IPS-18c (cell line): ENCODE measurements at regions not wholly inside any gene's neighbourhood (a gene's known extent, or its start where the extent isn't known, plus 50 kb on each side); places are given as distances from the start of the nearest gene placed in this dataset.
"Not testable (repeated sequence)": the region's sequence is repeated elsewhere in the genome, so short reads cannot be mapped to it uniquely, and the experiment has no call there.

ENCODE experiments used
- H3K4me3 ChIP-seq: 2 replicates; pipeline ENCODE4 v1.7.0; 2013; ENCODE audit warnings: low read depth, mild to moderate bottlenecking, low read length, moderate library complexity; ENCODE audit not compliant: insufficient read depth
- H3K9me3 ChIP-seq: one replicate; pipeline ENCODE4 v1.6.1; 2013; ENCODE audit warnings: mild to moderate bottlenecking, low read length, moderate library complexity; ENCODE audit not compliant: control insufficient read depth, insufficient read depth

DNA sequence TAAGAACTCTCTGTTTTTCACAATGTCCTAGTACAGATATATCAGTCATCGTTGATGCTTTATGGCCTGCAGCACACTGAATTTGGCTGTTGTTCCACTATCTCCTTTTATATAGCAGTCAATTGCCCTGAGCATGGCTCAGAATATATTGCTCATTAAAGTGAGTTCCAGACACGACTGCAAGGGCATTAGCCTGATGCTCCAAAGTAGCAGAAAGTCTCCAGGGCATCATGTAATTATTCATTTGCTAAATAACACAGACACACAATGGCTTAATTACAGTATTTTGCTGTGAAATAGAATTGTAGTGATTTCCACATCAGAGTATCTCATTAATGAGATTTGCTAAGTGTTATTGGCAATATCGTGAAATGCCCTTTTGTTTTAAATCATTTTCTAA is 1167.5 kb downstream of the AACS start:
- H3K4me3 ChIP-seq: no peak overlapping the region

DNA sequence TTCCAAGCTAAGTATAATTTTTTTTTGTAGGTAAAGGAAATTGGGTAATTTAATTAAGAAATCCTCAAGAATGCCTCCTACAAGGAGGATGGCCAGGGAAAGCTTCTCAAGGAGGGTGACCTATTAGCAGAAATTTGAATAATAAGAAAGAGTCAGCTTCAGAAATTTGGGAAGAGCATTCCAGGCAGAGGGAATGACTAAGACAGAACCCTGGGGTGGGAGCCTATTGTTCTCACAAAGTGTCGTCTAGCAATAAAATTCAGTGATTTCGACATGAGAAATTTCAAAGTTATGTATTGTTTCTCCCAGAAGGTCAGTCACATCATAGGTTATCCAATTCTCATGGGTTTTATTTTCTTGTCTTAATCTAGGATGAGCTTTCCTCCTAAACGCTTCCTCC is 1168.4 kb downstream of the AACS start:
- Histone ChIP-seq H3K4me3 (no peak overlapping the region; the same call in 1 of the 2 replicates), H3K9me3 (no peaks in the 10 kb centered on the region)

More for the DNA sequence above, 1167.5 kb downstream of the AACS start:
- H3K9me3 ChIP-seq: no peaks in the 10 kb centered on the region

DNA sequence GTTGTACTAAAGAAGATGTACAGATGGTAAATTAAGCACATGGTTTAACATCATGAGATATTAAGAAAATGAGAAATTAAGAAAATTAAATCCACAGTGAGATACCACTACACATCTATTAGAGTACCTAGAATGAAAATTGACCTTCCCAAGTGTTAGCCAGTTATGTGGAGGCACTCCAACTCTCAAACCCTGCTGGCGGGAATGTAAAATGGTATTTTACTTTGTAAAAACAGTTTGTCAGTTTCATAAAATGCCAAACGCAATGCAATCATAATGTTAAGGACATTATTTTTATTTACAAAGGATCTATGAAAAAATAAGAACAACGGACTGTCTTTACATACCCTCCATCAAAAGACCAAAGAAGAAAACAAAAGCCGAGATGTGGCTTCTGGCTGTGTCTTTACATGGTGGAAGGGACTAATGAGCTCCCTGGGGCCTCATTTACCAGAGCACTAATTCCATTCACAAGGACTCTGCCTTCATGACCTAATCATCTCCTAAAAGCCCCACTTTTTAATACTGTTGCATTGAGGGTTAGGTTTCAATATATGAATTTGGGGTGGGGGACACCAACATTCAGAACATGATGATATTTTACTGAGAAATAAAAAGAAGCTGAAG is 1178.7 kb downstream of the AACS start:
- H3K9me3 ChIP-seq: peaks cover 4% of the 10 kb centered on the region
- H3K4me3 ChIP-seq: no peak overlapping the region

DNA sequence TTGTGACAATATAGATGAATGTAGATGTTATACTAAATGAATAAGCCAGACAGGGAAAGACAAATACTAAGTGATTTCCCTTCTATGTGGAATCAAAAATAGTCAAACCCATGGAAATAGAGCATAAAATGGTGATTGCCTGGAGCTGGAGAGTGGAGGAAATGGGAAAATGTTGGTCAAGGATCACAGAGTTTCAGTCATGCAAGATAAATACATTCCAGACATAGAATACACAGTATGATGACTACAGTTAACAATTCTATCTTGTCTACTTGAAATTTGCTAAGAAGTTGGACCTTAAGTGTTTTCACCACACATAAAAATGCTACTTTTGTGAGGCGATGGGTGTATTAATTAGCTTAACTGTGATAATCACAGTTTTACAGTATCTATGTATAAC is 1182.7 kb downstream of the AACS start:
- H3K9me3 ChIP-seq: peaks cover 4% of the 10 kb centered on the region
- H3K4me3 ChIP-seq: no peak overlapping the region

DNA sequence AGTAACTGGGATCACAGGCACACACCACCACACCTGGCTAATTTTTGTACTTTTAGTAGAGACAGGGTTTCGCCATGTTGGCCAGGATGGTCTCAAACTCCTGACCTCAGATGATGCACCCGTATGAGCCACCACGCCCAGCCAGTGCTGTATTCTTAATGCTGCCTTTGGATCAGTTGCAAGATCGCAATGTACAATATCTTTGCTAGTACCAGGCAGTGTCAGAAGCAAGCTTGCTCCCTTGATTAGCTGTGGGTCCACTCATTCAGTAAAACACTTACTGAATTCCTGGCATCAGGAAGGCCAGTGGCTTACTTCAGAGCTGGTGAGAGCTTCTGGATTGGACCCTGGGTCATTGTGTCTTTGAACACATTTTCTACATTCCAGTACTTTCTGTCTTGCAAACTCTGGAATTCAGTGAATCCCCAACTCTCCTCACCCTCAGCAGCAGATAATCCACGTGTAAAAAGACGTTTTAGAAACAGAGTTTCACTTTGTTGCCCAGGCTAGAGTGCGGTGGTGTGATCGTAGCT is 1183.7 kb downstream of the AACS start:
- H3K4me3 ChIP-seq: no peak overlapping the region
- peaks cover 4% of the 10 kb centered on the region for H3K9me3 ChIP-seq

DNA sequence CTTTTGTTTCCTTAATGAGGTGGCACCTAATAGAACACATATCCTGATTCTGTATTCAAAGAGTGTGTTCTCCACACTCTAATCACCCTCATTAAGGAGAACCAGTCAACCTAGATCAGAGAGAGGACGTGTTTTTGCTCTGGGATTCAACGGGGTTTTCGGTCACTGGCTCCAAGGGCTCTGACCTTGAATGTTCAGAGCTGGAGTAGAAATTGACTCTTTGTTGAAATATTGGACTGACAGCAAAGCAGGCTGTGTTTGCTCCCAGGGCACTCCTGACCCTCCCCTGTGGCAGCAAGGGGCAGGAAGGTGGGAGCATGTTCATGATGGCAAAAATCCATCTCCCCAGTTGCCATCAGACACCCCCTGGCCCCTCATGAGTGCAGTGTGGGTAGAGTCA is 1193.0 kb downstream of the AACS start:
- H3K9me3 ChIP-seq: no peaks in the 10 kb centered on the region

DNA sequence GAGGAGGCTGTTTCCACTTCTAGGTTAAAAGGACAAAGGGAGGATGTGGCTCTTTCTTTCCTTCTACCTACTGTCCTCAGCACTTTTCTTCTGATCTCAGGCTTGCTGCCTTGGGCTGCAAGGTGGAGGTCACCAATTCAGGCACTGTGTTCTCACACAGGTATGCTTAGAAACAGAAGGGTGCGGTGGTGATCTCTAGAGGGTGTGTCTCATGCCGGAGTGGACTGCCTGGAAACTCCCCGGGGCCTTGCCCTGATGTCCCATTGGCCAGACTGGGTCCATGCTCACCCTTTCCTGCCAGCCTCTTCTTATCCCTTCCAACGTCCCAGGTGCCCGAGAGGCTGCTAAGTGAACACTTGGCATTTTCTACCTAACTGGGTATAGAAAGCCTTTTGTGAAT is 1197.6 kb downstream of the AACS start:
- Histone ChIP-seq H3K9me3 (peaks cover 2% of the 10 kb centered on the region), H3K4me3 (no peak overlapping the region)

More for the DNA sequence above, 1193.0 kb downstream of the AACS start:
- H3K4me3 ChIP-seq: no peak overlapping the region

DNA sequence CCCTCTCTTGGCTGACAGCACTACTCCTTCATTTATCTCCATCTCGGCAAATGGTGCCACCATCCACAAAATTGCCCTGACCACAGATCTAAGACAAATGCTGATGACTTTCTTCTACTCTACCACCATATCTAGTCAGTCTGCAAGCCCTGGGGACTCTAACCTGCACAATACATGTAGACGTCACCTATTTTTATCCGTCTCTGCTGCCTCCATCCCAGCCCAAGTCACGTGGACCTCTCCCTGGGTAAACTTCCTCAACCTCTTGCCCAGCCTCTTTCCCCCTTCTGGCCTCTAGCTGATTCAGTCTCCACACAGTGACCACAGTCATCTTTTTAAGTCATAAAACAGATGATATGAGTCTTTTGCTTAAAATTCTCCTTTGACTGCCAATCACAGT is 1203.0 kb downstream of the AACS start:
- Histone ChIP-seq H3K9me3 (peaks cover 2% of the 10 kb centered on the region), H3K4me3 (no peak overlapping the region)

DNA sequence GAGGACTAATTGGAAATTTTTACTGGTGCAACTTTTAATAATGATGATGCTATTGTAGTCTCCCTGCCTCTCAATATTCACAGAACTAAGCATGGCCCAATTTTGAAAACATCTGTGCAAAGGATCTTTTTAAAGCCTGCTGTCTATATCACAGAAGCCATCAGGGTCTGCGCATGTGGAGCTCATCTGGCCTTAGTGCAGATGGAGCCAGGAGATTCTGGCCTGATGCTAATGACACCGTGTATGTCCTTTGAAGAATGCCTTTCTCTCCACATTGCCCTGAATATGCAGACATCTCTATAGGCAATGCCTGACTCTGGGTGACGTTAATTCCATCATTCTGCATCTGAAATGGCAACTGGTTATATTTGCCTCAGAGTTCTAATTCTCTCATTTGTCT is 1205.9 kb downstream of the AACS start:
- no peak overlapping the region for H3K4me3 ChIP-seq
- H3K9me3 ChIP-seq: no peaks in the 10 kb centered on the region

DNA sequence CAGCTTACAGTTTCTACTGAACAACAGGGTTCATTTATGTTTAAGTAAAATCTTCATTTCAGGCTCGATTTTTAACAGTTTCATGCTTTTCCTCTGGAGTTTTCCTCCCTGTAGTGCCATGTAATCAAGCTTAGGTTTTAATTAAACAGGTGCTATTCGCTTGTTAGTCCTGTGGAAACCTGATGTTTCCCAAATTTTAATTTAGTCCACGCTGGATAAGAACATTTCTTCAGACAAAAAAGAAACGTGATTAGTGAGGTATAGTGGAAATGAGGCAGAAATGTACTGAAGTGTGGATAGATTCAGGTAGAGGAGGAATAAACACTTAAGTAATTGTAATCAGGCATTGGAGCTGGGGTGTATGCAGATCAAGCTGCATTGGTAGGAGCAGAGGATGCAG is 1217.5 kb downstream of the AACS start:
- Histone ChIP-seq H3K4me3 (no peak overlapping the region), H3K9me3 (no peaks in the 10 kb centered on the region)

DNA sequence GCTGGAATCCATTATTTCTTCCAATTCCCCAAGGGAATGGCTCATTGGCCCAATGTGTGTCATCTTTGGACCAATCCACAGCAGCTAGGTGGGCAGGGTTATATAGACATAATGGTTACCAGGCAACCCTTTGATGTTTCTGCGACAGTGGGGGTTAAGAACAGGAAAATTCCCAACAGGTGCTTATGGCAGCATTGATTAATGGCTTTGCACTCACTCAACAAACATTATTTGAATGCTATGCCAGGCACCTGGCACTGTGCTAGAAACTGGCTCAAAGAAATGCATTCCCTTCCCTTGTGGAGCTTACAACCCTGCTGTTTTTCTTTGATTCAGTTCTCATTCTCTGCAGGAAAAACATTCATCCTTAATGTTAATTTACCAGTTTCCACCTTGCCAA is 1221.0 kb downstream of the AACS start:
- Histone ChIP-seq H3K4me3 (no peak overlapping the region), H3K9me3 (peaks cover 6% of the 10 kb centered on the region)

DNA sequence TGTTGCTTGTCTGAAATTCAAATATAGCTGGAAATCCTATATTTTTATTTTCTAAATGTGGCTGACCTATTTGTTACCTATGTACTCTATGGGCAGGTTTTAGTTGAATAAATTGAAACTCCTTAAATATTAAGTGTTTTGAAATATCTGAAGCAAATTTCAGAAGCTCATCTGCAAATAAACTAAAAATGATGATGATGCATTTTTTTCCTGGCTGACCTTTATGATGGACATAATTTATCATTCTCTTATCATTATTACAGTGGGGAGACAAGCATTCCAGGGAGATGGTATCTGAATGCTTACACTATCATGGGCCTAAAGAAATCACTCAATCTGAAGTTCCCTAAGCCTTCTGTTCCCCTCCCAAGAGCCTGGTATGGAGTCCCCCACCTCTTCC is 1225.2 kb downstream of the AACS start:
- peaks cover 8% of the 10 kb centered on the region for H3K9me3 ChIP-seq

DNA sequence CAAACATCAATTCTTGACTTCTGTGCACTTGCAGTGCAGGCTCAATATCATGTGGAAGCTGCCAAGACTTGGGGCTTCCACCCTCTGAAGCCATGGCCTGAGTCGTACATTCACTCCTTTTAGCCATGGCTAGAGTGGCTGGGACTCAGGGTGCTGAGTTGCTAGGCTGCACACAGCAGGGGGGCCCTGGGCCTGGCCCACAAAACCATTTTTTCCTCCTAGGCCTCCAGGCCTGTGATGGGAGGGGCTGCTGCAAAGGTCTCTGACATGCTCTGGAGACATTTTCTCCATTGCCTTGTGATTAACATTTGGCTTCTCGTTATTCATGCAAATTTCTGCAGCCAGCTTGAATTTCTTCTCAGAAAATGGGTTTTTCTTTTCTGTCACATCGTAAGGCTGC is 1226.8 kb downstream of the AACS start:
- not testable (repeated sequence) for H3K4me3 ChIP-seq, H3K9me3 ChIP-seq

More for the DNA sequence above, 1225.2 kb downstream of the AACS start:
- no peak overlapping the region for H3K4me3 ChIP-seq

DNA sequence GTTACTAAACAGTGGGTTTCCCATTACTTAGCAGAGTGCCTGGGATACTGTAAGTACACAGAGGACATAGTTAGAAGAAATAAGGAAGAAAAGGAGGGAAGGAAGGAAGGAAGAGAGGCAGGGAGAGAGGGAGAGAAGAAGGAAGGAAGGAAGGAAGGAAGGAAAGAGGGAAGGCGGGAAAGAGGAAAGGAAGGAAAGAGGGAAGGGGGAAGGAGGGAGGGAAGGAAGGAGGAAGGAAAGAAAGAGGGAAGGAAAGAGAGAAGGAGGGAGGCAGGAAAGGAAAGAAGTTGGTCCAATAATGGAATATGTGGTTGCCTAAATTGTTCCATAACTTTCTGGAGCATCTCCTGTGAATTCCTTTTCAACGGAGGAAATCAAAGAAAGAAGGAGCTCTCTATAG is 1230.4 kb downstream of the AACS start:
- Histone ChIP-seq H3K9me3 (peaks cover 6% of the 10 kb centered on the region), H3K4me3 (no peak overlapping the region)

DNA sequence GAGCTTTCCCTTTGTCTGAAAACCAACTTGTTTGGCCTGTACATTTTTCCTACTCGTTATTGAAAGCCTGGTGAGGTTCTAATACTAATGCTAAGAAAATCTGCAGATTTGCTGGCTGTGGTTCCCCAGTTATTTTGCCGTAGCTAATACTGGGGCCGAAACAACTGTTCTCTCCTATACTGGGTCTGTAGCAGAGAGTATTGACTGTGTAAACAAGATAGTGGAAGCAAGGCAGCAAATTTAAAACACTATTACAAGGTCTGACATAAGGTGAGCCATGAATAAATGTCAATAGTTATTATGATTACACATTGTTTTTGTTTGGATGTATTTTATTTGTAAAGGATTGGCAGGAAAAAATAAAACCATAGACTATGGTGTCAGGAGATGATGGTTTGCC is 1244.0 kb downstream of the AACS start:
- H3K4me3 ChIP-seq: no peak overlapping the region
- no peaks in the 10 kb centered on the region for H3K9me3 ChIP-seq

DNA sequence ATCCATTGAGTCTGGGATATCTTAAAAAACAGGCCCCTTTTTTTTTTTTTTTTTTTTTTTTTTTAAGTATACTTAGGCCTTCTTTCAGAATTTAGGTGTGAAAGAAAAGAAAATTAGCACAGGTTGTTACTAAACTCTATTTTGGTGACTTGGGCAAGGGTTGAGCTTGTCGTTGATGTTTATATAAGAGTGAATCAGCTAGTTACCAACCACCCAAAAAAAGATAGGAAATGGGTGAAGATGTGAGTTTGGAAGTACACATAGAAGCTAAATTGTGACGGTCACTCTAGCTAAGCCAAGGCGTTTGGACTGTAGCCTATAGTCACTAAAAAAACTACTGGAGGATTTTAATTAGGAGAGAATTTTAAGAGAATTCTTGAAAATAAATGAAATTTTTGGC is 1247.2 kb downstream of the AACS start:
- Histone ChIP-seq H3K4me3 (no peak overlapping the region), H3K9me3 (no peaks in the 10 kb centered on the region)

DNA sequence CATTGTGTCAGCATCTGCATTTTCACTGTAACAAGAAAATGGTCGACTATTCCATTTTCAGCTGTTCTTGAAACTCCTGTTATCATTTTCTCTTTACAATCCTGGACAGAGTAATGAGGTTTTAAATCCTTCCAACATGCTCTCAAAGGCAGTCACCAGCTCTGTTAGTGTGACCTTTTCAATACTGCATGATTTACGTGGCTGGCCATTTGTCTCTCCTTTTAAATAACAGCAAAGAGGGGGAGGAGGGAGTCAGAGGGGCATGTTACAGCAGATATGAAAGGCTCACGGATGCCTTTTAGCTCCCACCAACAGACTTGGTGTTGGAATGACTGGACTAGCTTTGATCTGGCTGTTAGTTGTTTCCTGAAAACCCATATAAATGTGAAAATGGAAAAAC is 1251.2 kb downstream of the AACS start:
- Histone ChIP-seq H3K4me3 (no peak overlapping the region), H3K9me3 (no peaks in the 10 kb centered on the region)

DNA sequence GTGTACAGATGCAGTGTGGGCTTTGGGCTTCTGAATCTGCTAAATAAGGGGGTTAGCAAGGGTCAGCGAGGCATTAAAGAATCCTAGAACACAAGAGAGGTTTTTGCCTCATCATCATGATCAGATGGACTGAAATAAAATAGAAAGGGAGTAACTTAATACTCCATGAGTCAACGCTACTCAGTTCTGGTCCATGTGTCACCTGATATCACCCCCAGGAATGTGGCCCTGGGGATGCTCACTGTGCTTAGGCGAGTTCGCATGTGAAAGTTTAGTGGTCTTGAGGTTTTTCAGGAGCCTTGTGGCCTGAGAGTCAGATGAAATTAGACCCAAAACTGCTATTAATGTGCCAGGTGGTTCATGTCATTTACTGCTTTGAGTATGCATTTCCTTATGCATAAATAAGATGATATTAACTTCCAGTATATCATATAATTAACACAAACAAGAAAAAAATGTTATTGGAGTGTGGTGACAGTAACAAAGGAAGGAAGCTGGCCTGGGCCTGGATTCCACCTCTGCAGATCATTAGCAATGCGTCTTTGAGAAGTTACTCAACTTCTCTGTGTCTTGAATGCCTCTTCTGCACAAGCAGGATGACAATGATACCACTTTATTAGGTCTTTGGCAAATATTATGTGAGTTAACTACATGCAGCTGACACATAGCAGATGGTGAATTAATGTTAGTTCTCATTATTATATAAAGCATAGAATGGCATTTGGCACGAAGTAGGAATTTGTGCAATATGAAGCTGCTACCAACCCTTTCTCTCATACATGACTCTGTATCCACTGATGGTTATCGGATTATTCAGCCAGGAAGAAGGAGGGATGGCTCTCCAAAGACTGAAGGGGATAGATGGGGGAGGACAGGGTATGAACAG is 1272.6 kb downstream of the AACS start:
- no peaks in the 10 kb centered on the region for H3K9me3 ChIP-seq
- H3K4me3 ChIP-seq: no peak overlapping the region
